HG03095 (cell line): ENCODE measurements at regions not wholly inside any gene's neighbourhood (a gene's known extent, or its start where the extent isn't known, plus 50 kb on each side); places are given as distances from the start of the nearest gene placed in this dataset.

Source experiments
- ATAC-seq: cut with Tn5 transposase; IDR thresholded peaks from one replicate; pipeline ENCODE4 v1.9.1; 2021; ENCODE audit warnings: moderate library complexity; ENCODE audit not compliant: unreplicated experiment

DNA sequence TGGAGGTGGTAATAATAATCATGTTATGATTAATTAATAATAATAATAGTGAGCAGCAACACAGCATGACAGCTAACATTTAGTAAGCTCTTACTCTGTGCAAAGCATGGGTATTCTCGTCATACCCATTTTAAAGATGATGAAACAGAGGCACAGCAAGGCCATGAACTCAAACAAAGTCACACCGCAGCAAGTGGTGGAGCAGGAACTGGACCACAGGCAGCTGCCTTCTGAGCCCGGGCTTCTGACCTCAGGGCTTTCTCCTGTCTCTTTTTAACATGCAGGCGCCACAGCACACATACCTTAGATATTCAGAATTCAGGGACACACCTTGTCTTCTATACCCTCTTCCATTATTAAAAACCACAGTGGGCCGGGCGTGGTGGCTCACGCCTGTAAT, 50.7 kb upstream of the SPATA12 start:
- no peak for ATAC-seq

GRCh38 chr3:57009367-57009766, 51.1 kb upstream of the SPATA12 start:
- no peak for ATAC-seq

DNA sequence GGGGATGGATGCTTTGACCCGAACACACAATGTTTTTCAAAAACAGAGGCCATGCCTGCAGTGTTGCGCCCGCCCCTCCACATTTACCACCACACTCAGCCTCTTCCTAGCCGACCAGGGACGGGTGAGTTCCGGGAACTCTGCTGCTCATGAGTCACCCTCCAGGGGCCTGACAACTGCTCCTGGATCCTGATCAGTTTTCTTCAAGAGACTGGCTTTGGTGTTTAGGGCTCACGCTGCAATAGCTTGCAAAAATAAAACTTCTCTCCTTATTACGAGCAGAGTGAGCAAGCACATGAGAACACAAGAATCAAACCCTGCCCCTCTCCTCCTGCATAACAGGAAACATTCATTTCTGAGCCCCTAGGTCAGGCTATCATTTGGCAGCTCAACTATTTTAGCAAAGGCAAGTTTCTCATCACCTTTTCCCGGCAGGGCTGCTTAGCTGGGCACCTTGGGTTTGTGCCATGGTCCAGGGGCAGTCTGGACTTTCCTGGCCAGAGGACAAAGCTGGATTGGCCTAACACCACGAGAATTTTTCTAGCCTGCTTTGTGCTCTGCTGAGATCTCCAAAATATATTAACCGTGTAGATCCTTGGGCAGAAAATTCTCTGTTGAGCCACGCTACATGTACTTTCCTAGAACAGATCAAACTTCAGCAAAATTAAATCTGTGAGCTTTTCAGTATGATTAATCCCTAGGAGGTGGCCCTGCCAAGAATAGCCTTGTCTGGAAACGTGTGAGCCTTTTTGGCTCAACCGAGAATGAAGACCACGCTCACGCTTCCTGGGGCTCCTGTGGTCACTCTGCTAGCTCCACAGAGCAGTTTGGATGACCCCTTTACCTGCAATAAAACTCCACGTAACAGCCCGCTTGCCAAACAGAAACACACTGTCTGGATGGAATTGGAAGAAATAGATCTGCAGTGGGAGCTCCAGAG, 52.7 kb upstream of the SPATA12 start:
- no peak for ATAC-seq

DNA sequence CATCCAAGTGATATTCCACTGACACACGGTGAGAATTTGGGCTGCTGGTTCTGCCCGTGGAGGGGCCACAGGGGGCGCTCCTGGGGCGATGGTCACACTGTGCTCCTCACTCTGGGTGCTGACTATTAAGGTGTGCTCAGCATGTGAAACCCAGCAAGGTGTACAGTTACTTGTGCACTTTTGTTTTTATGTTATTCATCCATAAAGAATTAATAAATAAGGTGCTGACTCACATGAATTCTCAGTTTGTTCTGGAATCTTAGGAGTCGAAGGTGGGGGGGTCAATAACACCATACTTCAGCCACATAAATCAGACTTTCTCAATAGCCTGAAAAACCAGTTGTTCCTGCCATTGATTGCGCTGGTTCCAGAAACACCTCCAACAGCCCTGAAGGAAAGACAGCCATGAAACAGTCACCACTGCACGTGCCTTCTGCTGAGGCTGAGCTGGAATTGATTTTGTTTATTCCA, 53.5 kb upstream of the SPATA12 start:
- no peak for ATAC-seq

- no peak for ATAC-seq
These were observed 54.2 kb upstream of the SPATA12 start for GRCh38 chr3:57006179-57006657.

DNA sequence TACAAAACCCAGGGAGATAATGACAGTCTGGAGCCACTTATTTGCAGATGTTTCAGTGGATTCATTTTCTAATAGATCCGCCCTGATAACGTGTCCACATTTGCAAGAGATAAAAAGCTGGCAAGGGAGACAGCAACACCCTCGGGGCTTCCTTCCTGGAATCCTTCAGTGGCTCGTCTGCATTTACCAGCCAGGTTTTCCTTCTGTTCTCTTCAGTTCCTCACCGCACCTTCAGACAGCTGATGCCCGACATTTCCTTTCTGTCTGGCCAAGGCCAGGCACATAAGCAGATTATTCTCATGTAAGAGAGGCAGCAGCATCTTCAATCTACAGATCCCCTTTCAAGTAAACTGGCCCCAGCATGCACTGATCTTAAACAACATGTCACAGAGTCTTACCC, 56.2 kb upstream of the SPATA12 start:
- no peak for ATAC-seq

DNA sequence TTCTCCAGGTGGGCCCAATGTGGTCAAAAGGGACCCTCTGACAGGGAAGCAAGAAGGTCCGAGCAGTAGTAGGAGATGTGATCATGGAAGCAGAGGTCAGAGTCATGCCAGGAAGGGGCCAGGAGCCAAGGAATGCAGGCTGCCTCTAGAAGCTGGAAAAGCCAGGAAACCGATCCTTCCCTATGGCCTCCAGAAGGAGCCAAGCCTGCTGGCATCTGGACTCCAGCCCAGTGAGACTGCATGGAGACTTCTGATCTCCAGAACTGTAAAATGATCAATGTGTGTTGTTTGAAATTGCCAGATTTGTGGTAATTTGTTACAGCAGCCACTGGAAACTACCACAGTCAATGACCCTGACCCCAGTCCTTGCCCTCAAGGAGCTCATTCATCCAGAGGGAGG, 56.8 kb upstream of the SPATA12 start:
- ATAC-seq, result no peak

DNA sequence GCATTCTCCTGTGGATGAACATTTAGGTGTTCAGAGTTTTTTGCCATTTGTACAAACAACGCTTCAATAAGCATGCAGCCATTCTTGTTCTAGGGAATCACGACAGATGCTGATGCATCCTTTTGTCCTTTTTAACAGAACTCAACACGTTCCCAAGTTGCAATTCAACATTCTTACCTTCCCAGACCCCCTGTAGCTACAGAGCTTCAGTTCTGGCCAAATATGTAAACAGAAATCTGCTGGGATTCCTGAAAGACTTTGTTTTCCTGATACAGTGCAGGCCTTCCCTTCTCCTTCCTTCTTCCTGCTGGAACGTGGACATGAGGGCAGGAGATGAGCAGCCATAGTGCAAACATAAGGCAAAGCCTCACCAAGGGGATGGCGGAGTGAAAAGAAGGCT, 59.1 kb upstream of the SPATA12 start:
- ATAC-seq, result no peak

- ATAC-seq, result no peak
These were observed 60.5 kb upstream of the SPATA12 start for GRCh38 chr3:57000012-57000411.

DNA sequence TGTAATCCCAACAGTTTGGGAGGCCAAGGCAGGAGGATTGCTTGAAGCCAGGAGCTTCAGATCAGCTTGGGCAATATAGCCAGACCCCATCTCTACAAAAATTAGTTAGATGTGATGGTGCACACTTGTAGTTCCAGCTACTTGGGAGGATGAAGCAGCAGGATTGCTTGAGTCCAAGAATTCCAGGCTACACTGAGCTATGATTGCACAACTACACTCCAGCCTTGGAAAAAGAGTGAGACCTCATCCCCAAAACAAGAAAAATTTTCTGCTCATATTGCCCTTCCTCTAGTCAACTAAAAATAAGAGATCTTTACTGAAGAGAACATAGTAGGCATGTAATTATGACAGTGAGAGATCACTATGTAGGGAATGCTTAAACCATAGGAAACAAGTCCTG, 60.9 kb upstream of the SPATA12 start:
- no peak for ATAC-seq

DNA sequence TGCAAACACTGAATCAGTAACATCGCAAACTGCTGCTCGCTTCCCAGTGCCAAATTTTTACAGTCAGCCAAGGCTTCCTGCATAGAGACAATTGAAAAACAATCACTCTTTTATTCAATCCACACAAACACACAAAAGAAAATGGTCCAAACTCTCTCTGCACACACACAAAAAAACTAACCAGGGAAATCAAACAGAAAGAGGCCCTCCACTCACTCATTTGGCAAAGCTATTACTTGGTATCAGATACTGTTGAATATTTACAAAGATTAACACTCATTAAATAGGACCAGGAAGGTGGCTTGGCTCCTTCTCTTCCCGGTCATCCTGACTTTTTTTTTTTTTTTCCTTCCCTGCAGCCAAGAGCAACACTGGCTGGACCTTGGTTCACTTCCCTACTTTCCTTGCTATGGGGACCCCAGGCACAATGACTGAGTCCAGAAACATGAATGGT, 62.4 kb upstream of the SPATA12 start:
- no peak for ATAC-seq

DNA sequence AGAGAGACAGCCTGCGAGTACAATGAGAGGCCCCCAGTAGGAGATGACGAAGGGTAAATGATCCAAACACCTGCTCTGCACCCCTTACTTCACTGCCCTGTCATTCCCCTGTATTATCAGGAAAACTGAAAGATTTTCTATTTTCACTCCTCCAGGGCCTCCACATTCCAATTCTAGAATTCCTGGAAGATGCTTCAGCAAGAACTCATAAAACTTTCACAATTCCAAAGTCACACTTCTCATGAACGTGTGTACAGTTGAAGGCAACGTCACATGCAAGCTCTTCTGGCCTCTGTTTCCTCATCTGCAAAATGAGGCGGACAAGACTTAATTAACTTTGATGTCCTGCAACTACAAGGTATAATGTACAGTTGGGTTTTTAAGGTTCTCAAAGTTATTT, 62.8 kb upstream of the SPATA12 start:
- no peak for ATAC-seq

DNA sequence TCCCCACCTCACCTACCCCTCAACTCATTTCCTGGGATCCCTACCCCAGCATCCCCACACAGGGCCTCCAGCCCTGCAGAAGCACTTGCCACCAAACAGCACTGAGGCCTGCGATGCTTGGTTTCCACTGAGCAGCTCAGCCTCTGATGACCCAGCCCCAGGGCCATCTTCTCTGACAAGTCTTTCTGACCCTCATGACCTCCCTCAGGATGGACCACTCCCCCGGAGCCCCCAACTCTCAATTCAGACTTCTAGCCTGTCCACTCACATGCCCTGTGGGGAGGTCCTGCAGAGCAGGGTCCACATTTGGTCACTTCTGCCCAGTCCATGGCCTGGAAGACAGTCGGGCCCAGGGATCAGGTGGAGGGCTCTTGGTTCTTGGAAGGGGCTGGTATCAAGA, 63.4 kb upstream of the SPATA12 start:
- ATAC-seq, result no peak

GRCh38 chr3:56994391-56994790, 66.1 kb upstream of the SPATA12 start:
- ATAC-seq, result no peak

GRCh38 chr3:56990641-56991015, 69.8 kb upstream of the SPATA12 start:
- no peak for ATAC-seq

- ATAC-seq, result no peak
These were observed 70.4 kb upstream of the SPATA12 start for GRCh38 chr3:56989977-56990640.

DNA sequence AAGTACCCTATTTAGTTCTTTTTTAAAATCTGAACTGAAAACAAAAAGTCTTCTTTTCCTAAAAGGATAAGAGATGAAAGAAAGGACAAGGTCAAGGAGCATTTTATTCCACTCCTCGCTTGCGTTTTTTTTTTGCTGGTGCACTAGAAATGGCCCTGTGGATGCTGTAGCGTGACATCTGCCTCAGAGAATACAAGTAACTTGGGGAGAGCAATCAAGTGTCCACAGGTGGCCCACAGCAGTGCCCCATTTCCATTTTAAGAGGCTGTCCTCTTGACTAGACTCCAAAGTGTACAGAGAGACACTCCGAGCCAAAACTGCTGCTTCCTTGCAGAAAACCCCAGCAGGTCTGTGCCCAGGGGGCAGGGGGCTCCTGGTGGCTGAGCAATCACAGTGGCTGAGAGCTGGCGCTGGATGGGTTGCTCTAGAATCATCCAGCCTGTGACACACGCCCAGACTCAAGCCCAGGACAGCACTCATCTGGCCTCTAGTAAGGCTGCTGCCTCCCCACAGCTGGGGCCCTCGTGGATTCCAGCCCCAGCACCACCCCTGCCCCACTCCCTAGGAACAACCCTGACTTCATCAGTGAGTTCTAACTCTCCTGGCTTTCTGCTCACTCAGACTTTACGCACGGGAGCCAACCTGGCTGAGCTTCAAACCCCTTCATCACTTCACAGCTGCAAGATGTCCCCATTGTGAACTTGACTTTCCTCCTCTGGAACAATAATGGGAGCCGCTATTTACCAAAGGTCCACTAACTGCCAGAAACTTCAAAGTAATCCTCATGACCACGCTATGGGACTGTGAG, 71.1 kb upstream of the SPATA12 start:
- ATAC-seq, result no peak

GRCh38 chr3:56988458-56989168, 71.9 kb upstream of the SPATA12 start:
- ATAC-seq, result no peak

DNA sequence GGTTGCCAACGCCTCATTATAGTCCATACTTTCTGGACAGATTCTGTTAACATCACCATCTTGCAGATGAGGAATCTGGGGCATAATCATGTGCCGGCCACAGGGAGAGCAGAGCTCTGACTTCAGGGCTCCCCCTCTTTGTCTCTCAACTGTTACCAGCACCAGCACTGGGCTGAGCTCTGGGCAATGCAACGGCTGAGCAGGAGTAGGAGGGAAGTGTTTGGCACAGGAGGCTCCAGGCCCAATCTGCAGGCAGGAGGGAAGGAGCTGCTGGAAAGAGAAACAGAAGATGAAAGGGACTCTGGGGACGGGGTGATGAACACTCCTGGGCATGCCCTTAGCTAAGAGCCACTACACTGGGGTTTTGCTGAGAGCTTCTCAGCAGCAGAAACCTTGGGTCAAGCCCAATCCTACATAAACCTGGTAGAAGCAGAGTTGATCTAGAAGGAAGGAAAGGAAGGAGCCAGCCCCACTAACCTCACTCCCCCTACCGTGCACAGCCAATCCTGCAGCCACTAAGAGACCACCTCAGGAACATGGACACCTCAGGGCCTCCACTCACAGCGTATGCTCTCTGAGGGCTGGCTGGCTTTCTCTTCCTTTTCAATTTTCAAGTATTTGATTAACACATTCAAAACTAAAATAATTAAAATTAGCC, 73.1 kb upstream of the SPATA12 start:
- ATAC-seq, result no peak

GRCh38 chr3:56986347-56986746, 74.1 kb upstream of the SPATA12 start:
- ATAC-seq, result no peak
